ENCODE measurements at regions not wholly inside any gene's neighbourhood (a gene's known extent, or its start where the extent isn't known, plus 50 kb on each side); places are given as distances from the start of the nearest gene placed in this dataset.
A peak's percentile ranks its signal among the peaks of the same experiment; 100 is the strongest.

GRCh38 chr2:156083763-156084493 lies 248.6 kb downstream of the NR4A2 start:
- peak; percentile 46 for DNase-seq

GRCh38 chr2:156079845-156080244 lies 252.7 kb downstream of the NR4A2 start:
- DNase-seq = no peak

- no peak for DNase-seq
Observed at GRCh38 chr2:156077041-156077742, 255.3 kb downstream of the NR4A2 start.

- DNase-seq = no peak
Observed at GRCh38 chr2:156065912-156066311, 266.6 kb downstream of the NR4A2 start.

GRCh38 chr2:156064540-156064939 lies 268.0 kb downstream of the NR4A2 start:
- no peak for DNase-seq

GRCh38 chr2:156057647-156058046 lies 274.9 kb downstream of the NR4A2 start:
- DNase-seq = no peak

GRCh38 chr2:156054983-156055382 lies 277.5 kb downstream of the NR4A2 start:
- no peak for DNase-seq

- DNase-seq = no peak
Observed at GRCh38 chr2:156046900-156047299, 285.6 kb downstream of the NR4A2 start.

GRCh38 chr2:156042895-156043294 lies 289.6 kb downstream of the NR4A2 start:
- DNase-seq = no peak

- no peak for DNase-seq
Observed at GRCh38 chr2:156038021-156038420, 294.5 kb downstream of the NR4A2 start.

- no peak for DNase-seq
Observed at GRCh38 chr2:156037482-156037881, 295.0 kb downstream of the NR4A2 start.

- no peak for DNase-seq
Observed at GRCh38 chr2:156031121-156031520, 301.4 kb downstream of the NR4A2 start.

GRCh38 chr2:156023229-156023869 lies 309.2 kb downstream of the NR4A2 start:
- DNase-seq = no peak

- DNase-seq = no peak
Observed at GRCh38 chr2:156021146-156022040, 311.1 kb downstream of the NR4A2 start.

- DNase-seq = no peak
Observed at GRCh38 chr2:156019341-156019740, 313.2 kb downstream of the NR4A2 start.

- no peak for DNase-seq
Observed at GRCh38 chr2:156017341-156017885, 315.1 kb downstream of the NR4A2 start.

- no peak for DNase-seq
Observed at GRCh38 chr2:156009293-156009692, 323.2 kb downstream of the NR4A2 start.

GRCh38 chr2:156006721-156007618 lies 325.6 kb downstream of the NR4A2 start:
- no peak for DNase-seq

GRCh38 chr2:156005999-156006712 lies 326.4 kb downstream of the NR4A2 start:
- DNase-seq = no peak

GRCh38 chr2:156005531-156005930 lies 327.0 kb downstream of the NR4A2 start:
- DNase-seq = no peak

GRCh38 chr2:156004459-156004858 lies 328.1 kb downstream of the NR4A2 start:
- DNase-seq = no peak

Measured in right forelimb (tissue), 1 donor.